ENCODE measurements at regions not wholly inside any gene's neighbourhood (a gene's known extent, or its start where the extent isn't known, plus 50 kb on each side); places are given as distances from the start of the nearest gene placed in this dataset.
A peak's percentile ranks its signal among the peaks of the same experiment; 100 is the strongest.

DNA sequence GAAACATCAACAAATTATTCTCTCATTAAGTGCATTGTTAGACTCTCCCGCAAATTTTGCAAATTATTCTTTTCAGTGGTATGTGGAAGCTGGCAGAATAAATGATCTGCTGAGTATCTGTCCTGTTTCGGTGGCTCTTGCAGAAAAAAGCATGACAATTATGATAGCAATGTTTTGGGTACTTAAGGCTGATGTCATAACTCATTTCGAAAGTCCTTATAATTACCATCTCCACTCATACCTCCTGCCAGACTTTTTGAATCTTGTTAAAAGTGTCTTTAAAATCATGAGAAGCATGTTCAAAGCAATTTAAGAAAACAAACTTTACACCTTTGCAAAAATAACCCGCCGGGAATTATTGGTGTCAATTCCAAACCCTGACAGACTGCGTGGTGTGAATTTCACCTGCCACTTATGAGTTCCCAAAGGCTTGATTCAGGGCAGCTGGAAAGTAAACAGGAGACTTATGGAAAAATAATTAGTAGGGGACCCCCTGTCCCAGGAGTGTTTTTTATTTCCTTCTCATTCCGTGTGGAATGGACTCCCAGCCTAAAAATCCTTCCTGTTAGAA is 87.6 kb upstream of the E2F3 start:
- no peak for DNase-seq

DNA sequence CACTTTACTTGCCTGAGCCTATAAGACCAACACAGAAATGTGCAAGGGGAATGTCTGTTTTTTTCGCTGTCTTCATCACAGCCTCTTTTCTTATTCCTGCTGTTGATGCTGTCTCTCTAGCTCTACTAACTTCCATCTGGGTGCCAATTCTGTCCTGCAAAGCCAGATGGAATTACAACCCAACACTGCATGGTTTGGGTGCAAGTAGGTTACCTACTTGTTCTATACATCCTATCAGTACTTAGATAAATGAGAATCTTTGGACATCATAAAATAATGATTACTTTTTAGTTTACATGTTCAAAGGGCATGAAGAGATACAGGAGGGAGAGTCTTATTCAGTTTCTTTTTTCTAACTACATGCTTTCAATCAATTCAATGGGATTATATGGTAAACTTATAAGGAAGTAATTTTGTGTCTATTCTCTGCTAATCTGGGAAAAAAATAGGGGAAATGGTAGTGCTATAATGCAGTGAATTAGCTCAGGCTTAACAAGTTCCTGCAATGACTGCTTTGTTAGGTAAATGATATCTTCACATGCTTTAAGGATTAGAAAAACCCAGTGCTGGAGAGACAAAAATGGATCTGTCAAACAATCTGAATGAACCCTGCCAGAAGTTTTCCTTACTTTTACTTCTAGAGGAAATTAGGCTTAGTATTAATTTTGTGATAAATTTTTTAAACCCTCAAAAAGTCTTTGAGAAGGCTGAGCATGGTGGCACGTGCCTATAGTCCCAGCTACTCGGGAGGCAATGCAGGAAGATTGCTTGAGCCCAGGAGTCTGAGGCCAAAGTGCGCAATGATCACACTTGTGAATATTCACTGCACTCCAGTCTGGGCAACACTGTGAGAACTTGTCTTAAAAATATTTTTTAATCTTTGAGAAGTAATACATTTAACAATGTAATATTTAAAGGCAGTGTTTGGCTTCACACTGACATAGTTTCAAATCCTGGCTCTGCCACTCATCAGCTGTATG is 86.5 kb upstream of the E2F3 start:
- no peak for DNase-seq

DNA sequence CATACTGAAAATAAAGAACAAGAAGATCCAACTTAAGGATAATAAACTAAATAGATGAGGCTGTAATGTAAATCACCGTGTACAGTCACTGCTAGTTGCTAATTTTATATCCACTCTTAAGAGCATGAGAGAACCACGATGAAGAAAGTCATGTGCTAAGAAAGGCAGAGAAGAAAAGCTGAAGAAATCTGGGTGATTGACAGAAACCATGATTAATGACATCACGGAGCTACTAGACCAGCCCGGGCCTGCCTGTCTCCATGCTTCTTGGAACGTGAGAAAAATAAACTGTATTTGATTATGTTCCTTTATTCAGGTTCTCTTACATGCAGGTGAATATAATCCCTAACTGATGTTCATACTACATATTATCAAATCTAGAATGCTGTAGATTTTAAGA is 84.2 kb upstream of the E2F3 start:
- DNase-seq, result no peak

DNA sequence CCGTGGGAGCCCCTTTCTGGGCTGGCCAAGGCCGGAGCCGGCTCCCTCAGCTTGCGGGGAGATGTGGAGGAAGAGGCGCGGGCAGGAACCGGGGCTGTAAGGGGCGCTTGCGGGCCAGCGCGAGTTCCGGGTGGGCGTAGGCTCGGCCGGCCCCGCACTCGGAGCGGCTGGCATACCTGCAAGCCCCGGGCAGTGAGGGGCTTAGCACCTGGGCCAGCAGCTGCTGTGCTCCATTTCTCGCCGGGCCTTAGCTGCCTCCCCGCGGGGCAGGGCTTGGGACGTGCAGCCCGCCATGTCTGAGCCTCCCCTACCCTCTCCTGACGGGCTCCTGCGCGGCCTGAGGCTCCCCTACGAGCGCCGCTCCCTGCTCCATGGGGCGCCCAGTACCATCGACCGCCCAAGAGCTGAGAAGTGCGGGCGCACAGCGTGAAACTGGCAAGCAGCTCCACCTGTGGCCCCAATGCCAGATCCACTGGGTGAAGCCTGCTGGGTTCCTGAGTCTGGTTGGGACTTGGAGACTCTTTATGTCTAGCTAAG is 82.8 kb upstream of the E2F3 start:
- DNase-seq, result no peak

DNA sequence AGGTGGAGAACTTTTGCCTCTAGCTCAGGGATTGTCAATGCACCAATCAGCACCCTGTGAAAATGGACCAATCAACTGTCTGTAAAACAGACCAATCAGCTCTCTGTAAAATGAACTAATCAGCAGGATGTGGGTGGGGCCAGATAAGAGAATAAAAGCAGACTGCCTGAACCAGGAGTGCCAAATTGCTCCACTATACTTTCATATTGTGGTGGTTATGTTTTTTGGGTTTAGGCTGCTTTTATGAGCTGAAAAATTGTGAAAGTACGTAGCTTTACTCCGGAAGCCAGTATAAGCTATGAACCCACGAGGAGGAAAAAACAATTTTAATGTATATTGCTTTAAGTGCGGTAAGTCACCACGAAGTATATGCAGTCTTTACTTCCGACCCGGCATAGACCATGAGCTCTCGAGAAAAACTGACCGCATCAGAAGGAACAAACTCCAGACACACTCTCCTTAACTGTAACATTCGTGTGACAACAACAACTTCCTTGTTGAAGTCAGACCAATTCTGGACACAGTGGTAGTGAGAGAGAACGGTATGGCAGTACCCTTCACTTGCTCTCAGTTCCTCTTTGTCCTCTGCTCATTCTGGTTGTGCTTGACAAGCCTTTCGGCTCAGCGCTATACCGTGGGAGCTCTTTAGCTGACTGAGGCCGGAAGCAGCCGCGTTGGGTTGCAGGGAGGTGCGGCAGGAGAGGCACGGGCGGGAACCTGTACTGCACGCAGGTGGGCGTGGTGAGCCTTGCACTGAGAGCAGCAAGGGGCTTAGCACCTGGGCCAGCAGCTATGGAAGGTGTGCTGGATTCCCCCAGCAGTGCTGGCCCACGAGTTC is 81.9 kb upstream of the E2F3 start:
- DNase-seq, result peak; percentile 75

DNA sequence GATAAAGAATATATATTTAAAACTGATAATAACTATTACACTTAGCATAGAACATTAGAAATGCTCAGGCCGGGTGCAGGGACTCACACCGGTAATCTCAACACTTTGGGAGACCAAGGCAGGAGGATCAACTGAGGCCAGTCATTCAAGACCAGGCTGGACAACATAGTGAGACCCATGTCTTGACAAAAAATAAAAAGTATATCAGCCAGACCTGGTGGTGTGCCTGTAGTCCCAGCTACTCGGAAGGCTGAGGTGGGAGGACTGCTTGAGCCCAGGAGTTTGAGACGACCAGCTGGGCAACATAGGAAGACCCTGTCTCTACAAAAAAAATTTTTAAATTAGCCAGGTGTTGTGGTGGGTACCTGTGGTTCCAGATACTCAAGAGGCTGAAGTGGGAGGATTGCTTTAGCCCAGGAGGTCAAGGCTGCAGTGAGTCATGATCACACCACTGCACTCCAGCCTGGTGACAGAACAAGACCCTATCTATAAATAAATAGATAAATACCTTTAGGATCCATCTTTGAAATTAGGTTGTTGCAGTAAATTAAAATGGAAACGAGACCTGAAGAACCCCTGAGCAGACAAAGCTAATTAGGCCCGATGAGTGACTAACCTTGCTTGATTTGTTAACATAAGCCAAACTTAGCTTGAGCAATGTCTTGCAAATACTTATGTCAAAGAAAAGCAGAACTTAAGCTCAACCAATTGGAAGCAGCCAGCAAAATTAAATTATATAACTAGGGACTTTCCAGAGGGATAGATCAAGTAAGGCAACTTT is 75.8 kb upstream of the E2F3 start:
- DNase-seq, result no peak

DNA sequence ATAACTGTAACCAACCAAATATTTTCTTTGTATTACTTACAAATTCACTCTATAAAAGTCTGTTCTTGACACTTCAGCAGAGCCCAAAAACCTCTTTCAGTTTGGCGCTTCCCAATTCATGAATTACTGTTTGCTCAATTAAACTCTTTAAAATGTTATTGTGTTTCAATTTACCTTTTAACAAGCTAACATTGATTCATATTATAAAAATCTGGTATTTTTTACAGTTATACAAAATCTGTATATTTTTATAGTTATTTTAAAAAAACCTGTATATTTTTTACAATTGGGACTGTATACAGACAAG is 75.3 kb upstream of the E2F3 start:
- DNase-seq, result no peak

DNA sequence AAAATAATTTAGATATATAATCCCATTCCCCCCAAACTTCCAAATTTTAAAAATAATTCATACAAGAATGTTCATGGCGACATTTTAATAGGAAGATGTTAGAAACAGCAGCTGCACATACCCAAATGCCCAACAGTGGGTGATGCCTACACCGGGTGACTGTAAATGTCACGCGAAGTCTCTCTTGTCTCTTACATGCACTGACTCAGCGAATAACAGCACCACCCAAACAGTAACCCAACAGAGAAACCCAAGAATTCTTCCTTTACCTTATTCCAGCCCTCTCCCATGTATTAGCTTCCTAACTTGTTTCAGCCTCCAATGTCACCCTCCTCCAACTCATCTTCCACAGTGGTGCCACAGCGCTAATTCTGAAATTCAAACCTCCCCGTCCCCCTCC is 74.5 kb upstream of the E2F3 start:
- DNase-seq, result no peak

DNA sequence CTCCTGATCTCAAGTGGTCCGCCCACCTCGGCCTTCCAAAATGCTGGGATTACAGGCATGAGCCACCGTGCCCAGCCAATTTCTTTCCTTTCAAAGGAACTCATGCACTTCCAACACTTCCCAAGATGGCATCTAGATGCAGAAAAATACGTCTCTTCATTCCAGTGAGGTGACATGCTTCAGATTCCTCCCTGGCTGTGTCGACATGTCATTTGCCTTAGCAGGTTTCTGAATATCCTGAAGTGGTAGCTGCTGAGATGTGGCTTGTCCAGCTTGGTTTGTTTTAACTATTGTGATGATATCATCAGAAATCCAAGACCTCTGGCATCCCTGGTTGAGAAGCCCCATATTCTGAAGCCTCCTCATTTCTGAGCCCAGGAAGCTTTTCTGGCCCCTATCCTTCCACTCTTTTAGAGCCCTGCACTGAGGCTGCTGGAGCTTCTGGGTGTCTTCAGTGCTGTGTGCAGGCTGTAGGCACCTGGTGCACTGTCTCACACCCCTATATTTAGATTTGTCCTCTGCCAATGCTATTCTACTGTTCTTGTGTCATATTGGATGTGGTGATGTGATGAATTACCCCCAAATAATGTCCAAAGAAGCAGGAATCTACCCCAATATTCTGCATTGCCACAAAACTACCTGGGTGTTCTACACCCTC is 73.3 kb upstream of the E2F3 start:
- no peak for DNase-seq

DNA sequence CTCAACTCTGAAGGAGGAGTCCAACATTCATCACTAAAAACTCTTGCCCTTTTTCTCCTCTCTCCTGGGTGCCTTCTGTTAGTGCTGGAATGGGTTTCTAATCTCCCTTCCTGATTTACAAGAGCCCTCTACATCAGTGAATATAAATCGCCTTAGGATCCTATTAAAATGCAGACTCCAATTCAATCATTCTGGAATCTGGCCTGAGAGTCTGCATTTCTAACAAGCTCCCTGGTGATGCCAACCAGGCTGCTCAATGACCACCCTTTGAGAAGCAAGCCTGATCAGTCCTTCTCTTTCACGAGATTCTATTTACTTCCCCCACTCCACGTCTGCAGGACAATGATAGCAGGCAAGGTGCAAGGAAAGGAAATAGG is 72.8 kb upstream of the E2F3 start:
- DNase-seq, result no peak

DNA sequence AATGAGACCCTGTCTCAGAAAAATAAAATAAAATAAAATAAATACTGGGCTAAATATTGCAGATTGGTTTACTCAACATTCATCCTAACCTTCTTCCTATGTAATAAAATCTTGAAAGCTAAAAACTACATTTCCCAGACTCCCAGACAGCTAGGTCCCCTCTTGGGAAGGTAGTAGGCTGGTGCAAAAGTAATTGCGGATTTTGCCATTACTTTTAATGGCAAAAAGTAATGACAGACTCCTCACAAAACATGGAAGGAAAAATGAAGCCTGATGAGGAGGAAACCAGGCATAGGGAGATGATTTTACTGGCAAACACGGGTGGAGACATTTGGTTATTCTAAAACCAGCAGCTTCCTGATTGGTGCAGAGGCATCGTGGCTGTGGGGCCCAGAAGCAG is 70.6 kb upstream of the E2F3 start:
- no peak for DNase-seq

DNA sequence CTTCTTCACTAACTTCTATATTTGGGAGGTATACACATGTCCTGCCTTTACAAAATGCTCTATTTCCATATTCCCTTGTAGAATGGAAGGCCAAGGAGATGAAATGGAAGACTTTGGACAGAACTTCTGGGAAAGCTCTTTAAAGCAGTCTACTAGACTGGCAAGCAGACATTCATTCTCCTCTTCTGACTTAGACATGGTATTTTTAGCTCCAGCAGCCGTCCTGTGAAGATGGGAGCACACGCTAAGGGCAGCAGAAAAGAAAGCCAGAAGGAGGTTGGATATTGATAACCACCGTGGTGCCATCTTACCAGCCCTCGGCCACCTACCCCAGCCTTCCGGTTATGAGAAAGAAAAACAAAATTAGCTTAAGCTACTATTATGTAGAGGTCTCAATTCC is 70.1 kb upstream of the E2F3 start:
- DNase-seq, result no peak

DNA sequence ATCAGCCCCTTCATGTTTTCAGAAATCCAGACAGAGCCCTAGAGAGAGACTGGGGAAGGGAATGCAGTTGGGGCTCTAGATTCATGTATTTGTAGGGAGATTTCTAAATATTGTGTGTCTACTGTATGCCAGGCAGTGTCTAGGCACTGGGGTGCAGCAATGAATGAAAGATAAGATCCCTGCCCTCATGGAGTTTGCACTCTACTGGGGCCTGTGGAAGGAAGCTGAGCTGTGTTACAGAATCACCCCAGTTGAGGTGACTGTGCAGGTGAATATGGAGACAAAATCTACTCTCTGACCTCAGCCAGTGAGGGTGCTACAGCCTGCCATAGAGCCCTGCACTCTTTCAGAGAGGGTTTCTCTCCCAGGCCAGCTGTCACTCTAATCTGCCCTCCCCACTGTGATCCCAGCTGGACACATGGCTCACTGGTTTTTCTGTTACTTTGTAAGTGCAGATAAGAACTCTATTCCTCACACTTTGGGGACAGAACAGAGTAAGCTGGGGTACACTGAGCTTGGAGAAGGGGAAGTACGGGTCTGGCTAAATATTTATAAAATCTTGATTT is 69.2 kb upstream of the E2F3 start:
- DNase-seq, result no peak

DNA sequence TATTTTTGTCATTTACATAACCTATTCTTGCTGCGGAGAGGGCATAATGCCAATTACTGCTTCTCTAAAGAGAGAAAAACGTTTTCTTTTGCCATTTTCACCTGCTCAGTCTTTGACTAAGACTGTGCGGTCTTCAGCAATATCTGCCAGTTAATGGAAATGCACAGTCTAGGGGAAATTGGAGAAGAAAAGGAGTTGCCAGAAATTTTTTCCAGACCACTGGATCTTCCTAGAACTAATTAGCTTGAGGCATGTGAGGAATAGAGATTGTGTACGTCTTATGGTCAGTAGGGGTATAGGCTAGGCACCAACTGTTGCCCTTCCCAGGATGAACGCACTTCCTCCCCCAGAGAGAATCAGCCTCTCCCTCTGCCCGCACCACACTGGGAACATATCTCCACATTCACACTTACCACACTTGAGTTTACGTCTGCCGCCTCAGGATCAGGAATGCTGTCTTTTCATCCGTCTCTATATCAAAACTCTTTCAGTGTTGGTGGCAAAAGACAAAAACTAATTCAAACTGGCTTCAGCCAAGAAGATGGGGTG is 67.9 kb upstream of the E2F3 start:
- no peak for DNase-seq

DNA sequence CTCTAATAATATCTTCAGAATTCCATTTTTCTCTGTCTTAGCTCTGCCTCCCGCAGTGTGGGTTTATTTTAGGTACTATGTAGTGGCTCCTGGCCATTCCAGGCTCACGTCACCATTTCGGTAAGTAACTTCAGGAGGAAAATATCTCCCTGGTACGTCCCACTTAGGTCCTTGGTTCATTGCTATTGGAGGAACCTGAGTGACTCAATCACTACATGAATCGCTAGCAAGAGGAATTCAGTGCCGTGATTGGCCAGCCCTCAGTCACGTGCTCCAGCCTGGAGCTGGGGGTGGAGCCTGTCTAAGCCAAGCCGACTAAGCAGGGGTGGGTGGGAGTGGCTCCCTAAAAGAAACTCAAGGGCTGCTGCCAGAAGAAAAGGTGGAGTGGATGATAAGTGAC is 67.3 kb upstream of the E2F3 start:
- no peak for DNase-seq

DNA sequence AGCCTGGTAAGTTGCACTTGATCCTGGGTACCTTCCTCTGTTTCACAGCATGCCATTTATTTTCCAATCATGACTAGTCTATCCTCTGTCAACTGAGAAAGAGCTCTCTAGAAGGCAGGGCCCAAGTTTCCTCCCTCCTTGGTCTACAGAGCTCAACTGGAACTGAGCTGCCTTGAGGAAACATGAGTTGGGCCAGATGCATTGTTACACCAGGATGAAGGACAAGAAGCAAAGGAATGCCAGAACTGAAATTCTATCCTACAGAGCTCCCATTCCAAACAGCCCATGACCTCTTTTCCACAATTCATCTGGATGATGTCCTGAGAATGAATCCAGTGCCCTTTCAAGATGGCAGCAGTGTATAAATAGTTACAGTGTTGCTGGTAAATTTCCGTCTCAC is 66.7 kb upstream of the E2F3 start:
- no peak for DNase-seq

DNA sequence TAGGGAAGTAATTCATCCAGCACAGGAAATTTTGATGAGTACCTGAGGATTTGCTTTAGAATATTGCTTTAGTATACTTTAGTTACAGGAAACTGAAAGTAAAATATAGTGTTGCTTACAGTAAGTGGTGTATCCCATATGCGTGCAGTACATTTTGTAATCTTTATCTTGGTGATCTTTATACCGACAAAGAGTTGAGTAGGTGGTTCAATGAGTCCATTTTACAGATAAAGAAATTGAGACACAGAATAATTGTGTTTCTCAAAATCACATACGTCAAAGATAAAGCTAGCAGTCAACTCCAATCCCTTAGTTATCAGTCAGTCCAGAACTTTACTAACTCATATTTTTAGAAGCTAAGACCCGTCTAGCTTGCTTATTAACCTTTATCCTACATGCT is 65.8 kb upstream of the E2F3 start:
- no peak for DNase-seq

DNA sequence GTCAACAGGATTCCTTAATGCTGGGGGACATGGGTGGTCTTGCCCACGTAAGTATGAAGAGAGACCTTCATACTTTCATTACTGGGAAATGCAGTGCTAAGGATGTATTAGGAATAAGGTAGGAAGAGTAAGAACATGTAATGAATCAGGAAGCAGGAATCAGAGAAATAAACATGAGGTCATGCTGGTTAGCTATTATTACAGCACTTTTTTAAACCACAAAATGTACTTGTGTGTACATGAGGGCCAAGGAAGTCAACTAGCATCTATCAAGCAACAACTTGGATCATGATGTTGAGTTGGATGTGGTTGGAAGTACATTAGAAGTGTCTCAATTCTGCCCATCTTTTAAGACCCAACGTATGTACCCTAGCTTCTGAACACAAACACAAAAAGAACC is 63.5 kb upstream of the E2F3 start:
- no peak for DNase-seq

DNA sequence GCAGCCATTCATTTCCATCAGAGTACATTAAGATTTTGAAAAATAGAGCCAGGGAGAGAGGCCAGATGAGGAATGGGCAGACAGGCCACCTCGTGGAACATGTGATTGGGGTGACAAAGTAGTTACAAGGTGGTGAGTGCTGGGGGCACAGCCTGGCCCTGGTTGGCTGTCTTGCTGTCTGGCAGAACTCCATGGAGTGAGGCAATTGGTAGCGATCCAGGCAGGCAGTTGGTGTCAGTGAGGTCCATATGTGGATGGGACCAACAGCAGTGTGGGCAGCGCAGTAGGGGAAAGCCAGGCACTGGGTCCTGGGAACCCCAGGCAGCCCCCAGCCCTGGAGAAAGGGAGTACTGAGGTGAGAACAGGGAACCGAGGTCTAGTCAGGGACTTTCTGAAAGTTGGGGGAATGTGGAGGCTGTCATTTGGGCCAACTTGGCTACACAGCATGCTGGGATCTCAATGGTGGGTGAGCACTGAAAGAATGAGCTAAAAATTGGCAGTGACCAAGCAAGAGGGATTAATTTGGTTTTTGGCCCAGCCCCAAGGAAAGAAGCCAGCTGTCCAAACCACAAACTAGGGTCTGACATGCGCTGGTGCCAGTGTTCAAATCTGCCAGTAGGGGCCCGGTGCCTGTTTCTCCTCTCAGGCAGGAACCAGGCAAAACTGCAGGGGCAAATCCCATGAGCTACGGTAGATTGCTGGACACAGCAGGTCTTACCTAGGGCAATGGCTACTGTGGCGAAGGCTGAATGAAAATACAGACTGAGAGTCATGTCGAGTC is 61.4 kb upstream of the E2F3 start:
- no peak for DNase-seq

DNA sequence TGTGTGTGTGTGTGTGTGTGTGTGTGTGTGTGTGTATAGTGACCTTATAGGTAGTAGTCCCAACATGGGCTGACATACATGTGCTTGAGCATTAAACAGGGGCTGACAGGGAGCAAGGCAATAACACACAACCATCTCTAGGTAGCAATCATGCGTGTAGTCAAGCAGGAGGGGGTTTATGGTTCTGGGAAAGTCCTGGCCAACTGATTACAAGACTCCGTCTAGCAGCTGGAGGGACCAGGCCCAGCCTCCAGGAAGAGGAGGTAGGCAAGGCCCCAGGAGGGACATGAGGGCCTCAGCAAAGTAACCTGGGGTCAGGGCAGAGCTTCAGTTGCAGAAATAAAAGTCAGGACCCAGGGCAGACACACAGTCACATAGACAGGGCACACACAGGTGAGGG is 60.6 kb upstream of the E2F3 start:
- no peak for DNase-seq

DNA sequence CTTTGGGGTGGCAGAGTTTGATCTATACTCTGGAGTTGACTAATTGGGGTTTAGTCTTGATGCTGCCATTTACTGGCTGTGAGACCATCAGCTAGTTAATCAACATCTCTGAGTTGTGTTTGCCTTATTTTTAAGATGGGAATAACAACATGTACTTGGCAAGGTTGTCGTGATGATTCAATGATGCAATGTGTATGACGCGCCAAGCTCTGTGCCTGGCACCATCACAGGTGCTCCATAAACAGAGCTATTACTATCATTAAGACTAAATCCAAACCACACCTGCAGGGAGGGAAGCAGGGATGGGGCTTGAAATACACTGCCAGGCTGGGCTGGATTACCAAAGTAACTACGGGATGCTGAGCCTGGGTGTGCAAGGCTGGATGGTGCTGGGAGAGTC is 60.1 kb upstream of the E2F3 start:
- DNase-seq, result no peak
